Spleen (tissue), 11 donors: ENCODE measurements at regions not wholly inside any gene's neighbourhood (a gene's known extent, or its start where the extent isn't known, plus 50 kb on each side); places are given as distances from the start of the nearest gene placed in this dataset.

Experiments used
- DNase-seq: peaks from one replicate; pipeline ENCODE4 v3.0.0-alpha.2; 2020
- H3K27ac ChIP-seq, 8 donors: fragments of 200-600 bp; sonication (generic) in 7 of 8; 1 replicate in 4 of 8; 2 replicates in 4 of 8; pipeline versions ENCODE4 v1.5.0 to v1.8.0; 2016 to 2021; ENCODE audit warnings: inconsistent platforms in 4 of 8, mild to moderate bottlenecking in 4 of 8, moderate library complexity in 1 of 8
- H3K27me3 ChIP-seq, 7 donors: fragments of 200-600 bp; sonication (generic) in 6 of 7; replicated peaks in 1 of 7; 1 replicate in 4 of 7; 2 replicates in 3 of 7; pipeline versions ENCODE4 v1.5.0 to v1.8.0; 2016 to 2021; ENCODE audit warnings: inconsistent platforms in 3 of 7, mild to moderate bottlenecking in 1 of 7
- H3K36me3 ChIP-seq, 6 donors: fragments of 200-600 bp; sonication (generic) in 5 of 6; 1 replicate in 4 of 6; 2 replicates in 2 of 6; pipeline versions ENCODE4 v1.5.0 to v1.8.0; 2016 to 2021; ENCODE audit warnings: inconsistent platforms in 2 of 6
- H3K4me1 ChIP-seq, 6 donors: fragments of 200-600 bp; sonication (generic) in 5 of 6; 1 replicate in 3 of 6; 2 replicates in 3 of 6; pipeline versions ENCODE4 v1.5.0 to v1.8.0; 2016 to 2021; ENCODE audit warnings: inconsistent platforms in 3 of 6
- H3K4me3 ChIP-seq, 8 donors: fragments of 200-600 bp; sonication (generic) in 7 of 8; 1 replicate in 4 of 8; 2 replicates in 4 of 8; pipeline versions ENCODE4 v1.5.0 to v1.8.0; 2016 to 2021; ENCODE audit warnings: inconsistent platforms in 4 of 8, mild to moderate bottlenecking in 4 of 8, moderate library complexity in 2 of 8
- H3K9me3 ChIP-seq, 8 donors: fragments of 200-600 bp; sonication (generic) in 7 of 8; 1 replicate in 4 of 8; 2 replicates in 4 of 8; pipeline versions ENCODE4 v1.5.0 to v1.8.0; 2016 to 2021; ENCODE audit warnings: inconsistent platforms in 4 of 8
- CTCF ChIP-seq, 11 experiments: fragments of 200-600 bp in 7 of 11; fragments of 450-650 bp in 4 of 11; sonication (generic) in 4 of 11; IDR thresholded peaks in 8 of 11; conservative IDR thresholded peaks in 3 of 11; 1 replicate in 7 of 11; 2 replicates in 4 of 11; pipeline versions ENCODE4 v1.4.0 to v1.8.0; 2016 to 2021; ENCODE audit warnings: antibody characterized with exemption in 11 of 11, inconsistent platforms in 4 of 11, mild to moderate bottlenecking in 1 of 11
- POLR2A ChIP-seq, 3 donors: fragments of 450-650 bp; IDR thresholded peaks; one replicate each; pipeline ENCODE4 v1.5.1; 2017; ENCODE audit warnings: antibody characterized with exemption in 3 of 3, mild to moderate bottlenecking in 1 of 3
- POLR2AphosphoS5 ChIP-seq, 3 donors: sonication (generic); formaldehyde crosslinking; IDR thresholded peaks; one replicate each; pipeline ENCODE4 v1.5.1; 2017; ENCODE audit warnings: antibody characterized with exemption in 3 of 3
- WGBS, 5 donors: extraction: QIAGEN DNeasy Blood & Tissue Kit in 3 of 5; methylation state at CpG; one replicate each; pipeline versions ENCODE4 v1.1.5 to v1.1.7; 2013 to 2018; 5-methylcytosine and 5-hydroxymethylcytosine counted together
- intact Hi-C: fragments of 100-400 bp; cut with DNase I; formaldehyde crosslinking; loops from one replicate; pipeline ENCODE4 v1.15.0; 2023; ENCODE audit warnings: low total_unique reads
- donor health status: healthy with polysubstance abuse.
- donor health status: DM: no; HTN: no; CAD: no; lungs with moderate emphysema.
- donor health status: DM: no; HTN: no; CAD: no.
- donor health status: Bipolar disorder and iron deficiency.
- donor health status: healthy.
- donor health status: DM: no; HTN: no; CAD: no.
- donor health status: DM: yes; HTN: yes; CAD: no.

- DNase-seq = no peak
- 75 to 87% (median 85%) methylated on average over 3 of the region's 3 CpGs for WGBS, 5 donors
- TF ChIP-seq POLR2AphosphoS5 (IDR thresholded peaks at IDR 0.05) (no peak), CTCF (IDR thresholded peaks at IDR 0.05 in 8 of 11, conservative IDR thresholded peaks at IDR 0.05 in 3 of 11) (no peak), POLR2A (IDR thresholded peaks at IDR 0.05) (no peak)
- no peaks in the 10 kb centered on the region for H3K4me1 ChIP-seq
- H3K27me3 ChIP-seq = no peaks in the 10 kb centered on the region
- no peak overlapping the region for H3K27ac ChIP-seq
- no peaks in the 10 kb centered on the region for H3K36me3 ChIP-seq
- no peaks in the 10 kb centered on the region for H3K9me3 ChIP-seq
- no peak overlapping the region for H3K4me3 ChIP-seq
- intact Hi-C loops = no loop called here
These were observed 1171.8 kb downstream of the DIAPH3 start for GRCh38 chr13:58991826-58992477.

DNA sequence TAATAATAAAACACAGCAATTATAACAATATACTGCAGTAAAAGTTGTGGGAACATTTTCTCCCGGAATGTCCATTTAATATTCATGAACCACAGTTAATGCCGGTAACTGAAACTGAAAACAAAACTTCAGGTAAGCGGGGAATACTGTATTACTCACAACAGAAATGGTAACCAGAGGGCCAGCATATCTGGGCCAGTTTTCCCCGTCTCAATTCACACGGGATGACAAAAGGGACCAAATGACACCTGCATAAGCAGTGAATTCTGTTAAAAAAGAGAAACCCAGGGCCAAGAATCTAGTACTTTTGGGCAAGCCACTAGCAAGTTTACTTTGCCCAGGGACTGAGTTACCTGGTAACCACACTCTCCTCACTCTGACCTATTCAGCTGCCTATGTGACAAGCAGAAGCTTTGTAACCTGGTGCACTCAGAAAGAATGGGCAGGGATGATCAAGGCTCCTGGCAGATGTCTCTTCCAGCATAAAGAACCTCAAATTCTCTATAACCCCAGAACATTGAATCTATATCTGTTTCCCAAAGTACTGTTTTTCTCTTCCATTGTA, 1171.2 kb downstream of the DIAPH3 start:
- DNase-seq = no peak
- Histone ChIP-seq H3K4me3 (no peak overlapping the region), H3K9me3 (no peaks in the 10 kb centered on the region), H3K36me3 (no peaks in the 10 kb centered on the region), H3K27ac (no peak overlapping the region), H3K4me1 (no peaks in the 10 kb centered on the region), H3K27me3 (no peaks in the 10 kb centered on the region)
- 86 to 93% (median 87%) methylated on average over 5 of the region's 5 CpGs for WGBS, 5 donors
- intact Hi-C loops = no loop called here
- TF ChIP-seq CTCF (IDR thresholded peaks at IDR 0.05 in 8 of 11, conservative IDR thresholded peaks at IDR 0.05 in 3 of 11) (no peak), POLR2A (IDR thresholded peaks at IDR 0.05) (no peak), POLR2AphosphoS5 (IDR thresholded peaks at IDR 0.05) (no peak)

- no peak for DNase-seq
- Histone ChIP-seq H3K36me3 (no peaks in the 10 kb centered on the region), H3K9me3 (no peaks in the 10 kb centered on the region), H3K27ac (no peak overlapping the region), H3K4me3 (no peak overlapping the region), H3K4me1 (no peaks in the 10 kb centered on the region), H3K27me3 (no peaks in the 10 kb centered on the region)
- TF ChIP-seq CTCF (IDR thresholded peaks at IDR 0.05 in 8 of 11, conservative IDR thresholded peaks at IDR 0.05 in 3 of 11) = no peak
- no peak for TF ChIP-seq POLR2AphosphoS5 (IDR thresholded peaks at IDR 0.05)
- no peak for TF ChIP-seq POLR2A (IDR thresholded peaks at IDR 0.05)
- WGBS, 5 donors = 78 to 92% (median 85%) methylated on average over 4 of the region's 4 CpGs
- intact Hi-C loops = no loop called here
These were observed 1169.7 kb downstream of the DIAPH3 start for GRCh38 chr13:58994077-58994476.

GRCh38 chr13:58994777-58995176, 1169.0 kb downstream of the DIAPH3 start:
- no peaks in the 10 kb centered on the region for H3K4me1 ChIP-seq
- no peak for TF ChIP-seq CTCF (IDR thresholded peaks at IDR 0.05 in 8 of 11, conservative IDR thresholded peaks at IDR 0.05 in 3 of 11)
- TF ChIP-seq POLR2AphosphoS5 (IDR thresholded peaks at IDR 0.05) = no peak
- no peak for TF ChIP-seq POLR2A (IDR thresholded peaks at IDR 0.05)
- no peaks in the 10 kb centered on the region for H3K9me3 ChIP-seq
- H3K27me3 ChIP-seq = no peaks in the 10 kb centered on the region
- intact Hi-C loops = no loop called here
- no peak overlapping the region for H3K27ac ChIP-seq
- DNase-seq = no peak
- H3K36me3 ChIP-seq = no peaks in the 10 kb centered on the region
- no peak overlapping the region for H3K4me3 ChIP-seq
